ENCODE measurements at regions not wholly inside any gene's neighbourhood (a gene's known extent, or its start where the extent isn't known, plus 50 kb on each side); places are given as distances from the start of the nearest gene placed in this dataset.
A peak's percentile ranks its signal among the peaks of the same experiment; 100 is the strongest.
"Not testable (repeated sequence)": the region's sequence is repeated elsewhere in the genome, so short reads cannot be mapped to it uniquely, and the experiment has no call there.

GRCh38 chr5:152058267-152058666 is 133.6 kb upstream of the GLRA1 start:
- DNase-seq (ENCODE audit: low read depth in 2 of 3, low spot score in 2 of 3), result no peak

- DNase-seq (ENCODE audit: low read depth in 2 of 3, low spot score in 2 of 3), result no peak
These were observed 132.3 kb upstream of the GLRA1 start for GRCh38 chr5:152056931-152057330.

GRCh38 chr5:152052470-152052869 is 127.8 kb upstream of the GLRA1 start:
- DNase-seq (ENCODE audit: low read depth in 2 of 3, low spot score in 2 of 3), result no peak

- no peak for DNase-seq (ENCODE audit: low read depth in 2 of 3, low spot score in 2 of 3)
These were observed 127.1 kb upstream of the GLRA1 start for GRCh38 chr5:152051499-152052454.

- DNase-seq (ENCODE audit: low read depth in 2 of 3, low spot score in 2 of 3), result no peak
These were observed 121.7 kb upstream of the GLRA1 start for GRCh38 chr5:152046361-152046760.

- not testable (repeated sequence) for DNase-seq (ENCODE audit: low read depth in 2 of 3, low spot score in 2 of 3)
These were observed 114.2 kb upstream of the GLRA1 start for GRCh38 chr5:152038856-152039255.

GRCh38 chr5:152026328-152027024 is 101.8 kb upstream of the GLRA1 start:
- peak in 1 of 3 donors; percentile 13 for DNase-seq (ENCODE audit: low read depth in 2 of 3, low spot score in 2 of 3)

GRCh38 chr5:152016421-152016820 is 91.8 kb upstream of the GLRA1 start:
- DNase-seq (ENCODE audit: low read depth in 2 of 3, low spot score in 2 of 3), result no peak

GRCh38 chr5:152007653-152008335 is 83.1 kb upstream of the GLRA1 start:
- DNase-seq (ENCODE audit: low read depth in 2 of 3, low spot score in 2 of 3), result no peak

- no peak for DNase-seq (ENCODE audit: low read depth in 2 of 3, low spot score in 2 of 3)
These were observed 79.4 kb upstream of the GLRA1 start for GRCh38 chr5:152004095-152004494.

Data from hematopoietic multipotent progenitor cell (in vitro differentiated cells).